ENCODE measurements at regions not wholly inside any gene's neighbourhood (a gene's known extent, or its start where the extent isn't known, plus 50 kb on each side); places are given as distances from the start of the nearest gene placed in this dataset.

DNA sequence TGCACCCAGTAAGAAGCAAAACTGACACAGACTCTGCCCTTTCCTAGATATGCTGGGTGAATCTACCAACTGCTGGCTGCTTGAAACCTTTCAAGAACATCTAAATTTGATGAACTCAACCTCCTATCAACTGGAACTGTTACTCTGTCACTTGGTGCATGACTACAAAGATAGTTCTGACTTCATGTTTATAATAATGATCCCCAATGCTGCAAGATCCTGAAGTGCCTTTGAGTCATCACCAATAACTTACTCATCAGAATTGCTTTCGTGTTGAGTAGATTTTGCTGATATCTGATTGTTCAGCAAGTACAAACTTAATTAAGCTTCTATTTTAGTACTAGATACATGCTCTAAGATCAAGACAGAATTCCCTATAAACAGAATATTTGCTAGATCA lies 100.2 kb upstream of the ARMC2 start:
- no peak for DNase-seq (ENCODE audit: low read depth in 1 of 2, low spot score in 1 of 2)
- no peaks in the 10 kb centered on the region for H3K9me3 ChIP-seq (ENCODE audit: low read depth)
- no peak overlapping the region for H3K4me3 ChIP-seq
- no peak overlapping the region for H3K27ac ChIP-seq
- peaks cover 27% of the 10 kb centered on the region for H3K27me3 ChIP-seq
- TF ChIP-seq, protein P1, sequence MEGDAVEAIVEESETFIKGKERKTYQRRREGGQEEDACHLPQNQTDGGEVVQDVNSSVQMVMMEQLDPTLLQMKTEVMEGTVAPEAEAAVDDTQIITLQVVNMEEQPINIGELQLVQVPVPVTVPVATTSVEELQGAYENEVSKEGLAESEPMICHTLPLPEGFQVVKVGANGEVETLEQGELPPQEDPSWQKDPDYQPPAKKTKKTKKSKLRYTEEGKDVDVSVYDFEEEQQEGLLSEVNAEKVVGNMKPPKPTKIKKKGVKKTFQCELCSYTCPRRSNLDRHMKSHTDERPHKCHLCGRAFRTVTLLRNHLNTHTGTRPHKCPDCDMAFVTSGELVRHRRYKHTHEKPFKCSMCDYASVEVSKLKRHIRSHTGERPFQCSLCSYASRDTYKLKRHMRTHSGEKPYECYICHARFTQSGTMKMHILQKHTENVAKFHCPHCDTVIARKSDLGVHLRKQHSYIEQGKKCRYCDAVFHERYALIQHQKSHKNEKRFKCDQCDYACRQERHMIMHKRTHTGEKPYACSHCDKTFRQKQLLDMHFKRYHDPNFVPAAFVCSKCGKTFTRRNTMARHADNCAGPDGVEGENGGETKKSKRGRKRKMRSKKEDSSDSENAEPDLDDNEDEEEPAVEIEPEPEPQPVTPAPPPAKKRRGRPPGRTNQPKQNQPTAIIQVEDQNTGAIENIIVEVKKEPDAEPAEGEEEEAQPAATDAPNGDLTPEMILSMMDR (IDR thresholded peaks at IDR 0.05; ENCODE audit: low read depth, low read length) = no peak
- peaks cover 5% of the 10 kb centered on the region for H3K4me1 ChIP-seq (ENCODE audit: low read depth)
- no peaks in the 10 kb centered on the region for H3K36me3 ChIP-seq

DNA sequence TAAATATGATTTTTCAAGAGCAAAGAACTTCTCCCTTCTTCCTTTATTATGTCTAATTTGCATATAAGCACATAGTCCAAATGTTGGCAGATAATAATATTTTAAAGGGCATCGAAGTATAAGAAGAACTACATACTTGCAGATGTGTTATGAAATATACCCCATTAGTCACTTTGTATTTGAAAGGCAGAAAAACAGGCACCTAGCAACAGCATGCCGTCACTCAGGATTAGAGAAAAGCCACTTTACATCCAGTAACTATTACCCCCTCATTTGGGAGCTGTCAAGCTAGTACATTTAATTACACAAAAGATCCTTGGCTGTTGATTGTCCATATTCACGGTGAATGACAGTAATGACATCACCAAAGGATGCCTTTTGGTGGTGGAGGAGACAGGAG lies 99.3 kb upstream of the ARMC2 start:
- no peak for DNase-seq (ENCODE audit: low read depth in 1 of 2, low spot score in 1 of 2)
- no peaks in the 10 kb centered on the region for H3K36me3 ChIP-seq

DNA sequence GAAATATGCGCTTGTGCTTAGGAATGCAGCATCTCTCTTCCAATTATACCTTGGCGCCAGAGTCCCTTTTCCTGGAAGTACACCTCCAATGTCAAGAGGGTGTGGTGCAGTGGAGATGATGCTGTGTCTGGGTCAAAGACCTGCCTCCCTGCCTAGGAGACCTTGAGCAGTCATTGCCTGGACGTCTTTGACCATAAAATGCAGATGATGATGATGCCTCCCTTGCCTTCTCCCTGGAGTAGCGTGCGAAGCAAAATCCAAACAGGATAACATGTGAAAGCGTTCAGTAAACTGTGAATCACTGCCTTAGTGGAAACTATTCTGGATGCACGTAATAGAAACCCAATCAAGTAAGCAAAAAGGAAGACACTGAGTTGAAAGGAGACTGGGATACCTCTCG lies 97.4 kb upstream of the ARMC2 start:
- Histone ChIP-seq H3K27ac (no peak overlapping the region), H3K4me1 (ENCODE audit: low read depth) (peaks cover 8% of the 10 kb centered on the region), H3K36me3 (no peaks in the 10 kb centered on the region), H3K9me3 (ENCODE audit: low read depth) (no peaks in the 10 kb centered on the region), H3K4me3 (no peak overlapping the region), H3K27me3 (peaks cover 29% of the 10 kb centered on the region)
- TF ChIP-seq, protein P1 (IDR thresholded peaks at IDR 0.05; ENCODE audit: low read depth, low read length) = no peak
- no peak for DNase-seq (ENCODE audit: low read depth in 1 of 2, low spot score in 1 of 2)

More for the DNA sequence above, 99.3 kb upstream of the ARMC2 start:
- peaks cover 5% of the 10 kb centered on the region for H3K4me1 ChIP-seq (ENCODE audit: low read depth)
- H3K4me3 ChIP-seq = no peak overlapping the region
- H3K27me3 ChIP-seq = peaks cover 29% of the 10 kb centered on the region
- no peaks in the 10 kb centered on the region for H3K9me3 ChIP-seq (ENCODE audit: low read depth)
- TF ChIP-seq, protein P1 (IDR thresholded peaks at IDR 0.05; ENCODE audit: low read depth, low read length) = no peak
- no peak overlapping the region for H3K27ac ChIP-seq

DNA sequence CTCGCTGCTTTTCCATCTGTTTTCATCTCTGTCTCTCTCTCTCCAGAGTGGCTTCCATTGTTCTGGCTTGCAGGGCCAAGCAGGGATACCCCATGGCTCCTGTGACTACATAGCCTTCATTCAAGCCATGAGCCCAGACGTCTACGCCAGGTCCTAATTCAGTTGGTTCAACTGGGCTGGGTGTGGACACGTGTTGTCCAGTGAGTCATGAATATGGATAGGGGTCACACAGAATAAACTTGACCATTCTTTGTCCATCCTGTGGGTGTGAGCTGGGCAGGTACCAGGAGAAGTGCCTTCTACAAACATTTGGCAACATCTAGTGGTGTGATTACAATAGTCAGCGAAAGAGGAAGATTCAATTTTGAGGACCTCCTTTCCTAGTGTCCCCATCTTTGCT lies 96.9 kb upstream of the ARMC2 start:
- H3K4me1 ChIP-seq (ENCODE audit: low read depth) = peaks cover 13% of the 10 kb centered on the region
- no peak for DNase-seq (ENCODE audit: low read depth in 1 of 2, low spot score in 1 of 2)
- H3K4me3 ChIP-seq = no peak overlapping the region
- TF ChIP-seq, protein P1 (IDR thresholded peaks at IDR 0.05; ENCODE audit: low read depth, low read length) = no peak
- H3K9me3 ChIP-seq (ENCODE audit: low read depth) = no peaks in the 10 kb centered on the region
- H3K27me3 ChIP-seq = peaks cover 29% of the 10 kb centered on the region
- H3K36me3 ChIP-seq = no peaks in the 10 kb centered on the region
- no peak overlapping the region for H3K27ac ChIP-seq

DNA sequence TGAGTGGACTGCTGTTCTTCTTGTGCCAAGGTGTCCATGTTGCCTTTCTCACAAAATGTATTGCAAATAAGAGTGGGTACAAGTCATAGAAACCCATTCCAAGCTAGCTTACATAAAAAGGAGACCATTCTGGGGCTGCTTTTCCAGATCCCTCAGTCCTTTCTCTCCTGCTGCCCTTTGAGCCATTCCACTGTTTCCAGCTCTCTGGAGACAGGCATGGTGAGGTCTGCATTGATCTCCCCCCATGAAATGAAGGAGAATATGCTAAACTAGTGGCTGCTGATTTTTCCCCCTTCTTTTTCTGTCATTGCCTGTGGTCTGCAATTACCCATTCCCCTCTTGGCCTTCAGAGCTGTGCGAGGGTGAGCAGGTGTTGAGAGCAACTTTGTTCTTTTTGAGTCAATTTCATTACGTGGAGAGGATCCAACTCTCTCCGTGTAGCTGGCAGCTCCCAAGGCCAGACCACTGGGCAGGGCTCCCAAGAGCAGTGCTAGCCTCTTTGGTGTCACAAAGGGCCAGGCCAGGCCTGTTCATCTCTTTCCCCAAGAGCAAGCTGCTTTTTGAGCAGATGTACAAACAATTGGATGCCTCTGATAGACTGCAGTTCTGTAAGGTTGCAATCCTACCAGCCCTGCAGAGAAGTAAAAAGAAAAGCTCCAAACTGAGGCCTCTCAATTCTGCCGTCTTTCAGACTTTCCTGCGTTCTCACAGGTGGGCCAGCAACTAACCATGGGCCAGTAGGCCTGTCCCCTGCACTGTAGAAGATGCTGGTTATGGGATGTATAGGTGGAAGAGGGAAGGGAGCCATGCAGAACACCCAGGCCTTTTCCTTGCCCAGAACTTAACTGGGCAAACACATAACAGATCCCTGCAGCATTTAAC lies 96.1 kb upstream of the ARMC2 start:
- Histone ChIP-seq H3K9me3 (ENCODE audit: low read depth) (no peaks in the 10 kb centered on the region), H3K4me1 (ENCODE audit: low read depth) (peaks cover 13% of the 10 kb centered on the region), H3K27me3 (peaks cover 29% of the 10 kb centered on the region), H3K27ac (no peak overlapping the region), H3K4me3 (no peak overlapping the region), H3K36me3 (no peaks in the 10 kb centered on the region)
- TF ChIP-seq, protein P1 (IDR thresholded peaks at IDR 0.05; ENCODE audit: low read depth, low read length) = no peak
- no peak for DNase-seq (ENCODE audit: low read depth in 1 of 2, low spot score in 1 of 2)

Measured in cardiac muscle cell (in vitro differentiated cells and primary cell).